GM18505 (cell line): ENCODE measurements at regions not wholly inside any gene's neighbourhood (a gene's known extent, or its start where the extent isn't known, plus 50 kb on each side); places are given as distances from the start of the nearest gene placed in this dataset.

Experiments used
- ATAC-seq: cut with Tn5 transposase; IDR thresholded peaks from one replicate; pipeline ENCODE4 v1.9.1; 2021; ENCODE audit not compliant: unreplicated experiment
- POLR2A ChIP-seq: IDR thresholded peaks from 4 replicates; pipeline ENCODE4 v1.6.1; 2011; ENCODE audit warnings: borderline replicate concordance; ENCODE audit not compliant: insufficient read depth, insufficient read length; ENCODE audit errors: extremely low read depth

DNA sequence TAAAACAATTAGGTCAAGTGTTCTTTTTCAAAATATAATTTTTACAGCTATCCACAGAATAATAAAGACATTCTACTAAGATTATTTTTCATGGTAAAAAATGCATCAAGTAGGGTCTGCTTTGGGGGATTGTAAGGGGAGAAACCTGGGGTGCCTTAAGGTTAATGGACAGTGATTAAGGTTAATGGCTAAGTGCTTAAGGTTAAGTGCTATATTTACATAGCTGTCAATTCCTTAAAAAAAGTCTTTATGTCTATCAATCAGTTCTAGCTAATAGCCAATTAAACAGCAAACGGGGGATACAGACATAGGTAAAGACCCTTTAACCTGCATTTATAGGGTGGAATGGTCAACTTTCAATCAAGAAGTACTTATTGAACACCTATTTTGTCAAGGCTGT lies 284.5 kb upstream of the SEMA3A start:
- TF ChIP-seq POLR2A: no peak
- no peak for ATAC-seq

DNA sequence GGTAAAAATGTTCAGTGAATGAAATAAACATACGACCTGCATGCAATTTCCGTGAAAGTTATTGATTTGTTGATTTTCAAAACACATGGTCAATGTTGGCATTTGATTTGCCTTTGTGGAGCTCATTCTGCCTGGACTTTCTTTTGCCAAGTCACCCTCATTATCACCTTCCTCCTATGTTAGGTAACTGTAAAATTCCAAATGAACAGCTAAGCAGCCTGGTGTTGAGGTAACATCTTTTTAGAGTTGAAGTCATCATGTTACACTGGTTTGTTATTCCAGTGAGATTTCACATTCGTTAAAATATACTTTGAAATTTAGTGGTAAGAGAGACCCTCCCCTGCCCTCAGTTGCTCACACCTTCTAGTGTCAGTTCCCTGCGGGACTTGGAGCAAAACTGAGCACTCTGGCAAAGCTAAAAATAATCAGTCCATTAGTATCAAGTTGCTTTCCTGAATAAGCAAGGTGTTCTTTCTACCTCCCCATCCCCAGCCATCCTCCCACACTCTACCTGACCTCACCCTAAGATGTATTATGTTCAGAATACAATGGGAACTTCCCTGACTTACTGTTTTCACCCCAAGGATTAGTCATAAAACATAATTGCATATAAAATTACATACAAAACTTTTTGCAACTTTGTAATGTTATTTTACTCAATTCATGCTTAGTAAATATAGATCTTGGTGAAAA lies 283.3 kb upstream of the SEMA3A start:
- ATAC-seq: no peak
- TF ChIP-seq POLR2A: no peak

- TF ChIP-seq POLR2A: no peak
- ATAC-seq: no peak
These were observed 279.8 kb upstream of the SEMA3A start for GRCh38 chr7:84474436-84474835.

DNA sequence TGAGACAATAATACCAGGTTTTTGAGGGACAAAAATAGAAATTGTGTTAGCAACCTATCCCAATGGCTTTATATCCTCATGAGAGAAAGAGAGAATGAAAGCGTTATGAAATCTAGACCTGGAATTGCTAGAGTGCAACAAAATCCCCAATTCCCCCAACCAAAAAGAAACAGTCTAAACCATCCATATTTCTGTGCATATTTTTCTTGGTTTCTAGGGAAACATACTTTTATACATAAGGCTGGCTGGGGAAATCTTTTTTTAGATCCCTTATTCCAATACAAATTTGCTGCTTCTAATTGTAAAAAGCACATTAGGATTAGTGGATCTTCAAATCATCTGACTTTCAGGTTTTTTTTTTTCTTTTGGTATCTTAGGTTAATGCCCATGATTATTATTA lies 277.0 kb upstream of the SEMA3A start:
- no peak for TF ChIP-seq POLR2A
- no peak for ATAC-seq

DNA sequence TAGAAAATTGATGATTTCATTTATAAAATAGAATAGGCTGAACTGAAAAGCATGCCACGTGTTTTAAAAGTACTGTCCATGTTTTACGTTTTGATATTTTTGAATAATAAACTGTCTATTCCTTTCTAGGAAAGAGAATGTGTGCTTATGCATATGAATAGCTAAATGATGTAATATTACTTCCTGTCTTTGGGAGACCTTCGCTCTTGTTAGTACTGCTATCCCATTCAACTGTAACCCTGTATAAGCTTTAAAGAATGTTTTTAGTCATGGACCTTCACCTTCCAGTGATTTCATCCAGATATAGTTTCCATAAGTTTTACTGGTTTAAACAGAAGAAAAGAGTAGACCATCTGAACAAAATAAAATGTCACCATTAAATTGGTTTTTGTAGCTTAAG lies 274.4 kb upstream of the SEMA3A start:
- no peak for TF ChIP-seq POLR2A
- no peak for ATAC-seq

DNA sequence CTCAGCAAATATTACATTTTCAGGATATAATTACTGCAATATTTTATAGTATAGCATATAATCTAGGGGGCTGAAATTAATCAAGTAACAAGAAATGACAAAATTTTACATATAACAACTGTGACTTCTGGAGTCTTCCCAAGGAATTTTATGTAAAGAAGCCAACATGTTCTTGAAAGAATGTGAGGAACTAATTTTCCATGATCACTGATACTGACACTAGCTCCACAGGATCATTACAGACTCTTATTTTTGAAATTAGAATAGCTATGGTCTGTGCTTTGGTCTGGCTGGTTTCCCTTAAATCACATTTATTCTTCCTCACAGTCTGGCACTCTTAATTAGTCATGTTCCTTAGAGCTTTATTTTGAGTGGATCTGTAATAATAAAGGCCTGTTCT lies 267.7 kb upstream of the SEMA3A start:
- no peak for TF ChIP-seq POLR2A
- no peak for ATAC-seq

GRCh38 chr7:84461093-84461492 lies 266.5 kb upstream of the SEMA3A start:
- no peak for TF ChIP-seq POLR2A
- no peak for ATAC-seq

- TF ChIP-seq POLR2A: no peak
- no peak for ATAC-seq
These were observed 261.2 kb upstream of the SEMA3A start for GRCh38 chr7:84455788-84456187.

DNA sequence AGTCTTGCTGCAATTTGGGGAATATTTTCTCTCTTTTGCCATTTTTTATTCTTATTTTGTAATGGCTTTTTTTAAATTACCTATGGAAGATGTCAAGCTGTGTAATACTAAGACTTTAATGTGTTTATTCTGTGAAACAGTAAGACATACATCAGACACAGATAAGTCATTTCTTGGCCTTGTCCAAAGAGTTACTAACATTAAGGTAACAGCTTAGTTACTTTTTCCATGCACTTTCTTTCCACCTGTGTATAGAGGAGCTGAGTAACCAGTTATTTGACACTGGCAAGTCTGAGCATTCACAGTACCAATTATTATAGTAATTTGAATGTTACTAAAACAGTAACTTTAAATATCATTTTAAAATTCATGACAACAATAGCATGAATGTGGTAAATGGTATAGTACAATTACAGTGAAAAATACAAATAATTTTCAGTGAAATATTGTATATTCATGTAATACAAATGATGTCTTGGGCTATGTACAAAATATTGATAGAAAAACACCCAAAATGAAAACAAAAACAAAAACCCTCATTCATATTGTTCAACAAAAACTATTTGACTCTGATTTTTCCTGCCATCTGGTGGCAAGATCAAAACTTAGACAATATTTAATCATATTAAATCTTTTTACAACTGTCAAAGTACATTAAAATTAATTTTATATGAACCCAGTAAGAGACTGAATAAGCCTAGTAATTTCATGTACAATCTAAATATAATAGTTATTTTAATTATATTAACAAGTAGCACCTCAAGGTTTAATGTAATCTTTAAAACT lies 259.8 kb upstream of the SEMA3A start:
- no peak for ATAC-seq
- TF ChIP-seq POLR2A: no peak

DNA sequence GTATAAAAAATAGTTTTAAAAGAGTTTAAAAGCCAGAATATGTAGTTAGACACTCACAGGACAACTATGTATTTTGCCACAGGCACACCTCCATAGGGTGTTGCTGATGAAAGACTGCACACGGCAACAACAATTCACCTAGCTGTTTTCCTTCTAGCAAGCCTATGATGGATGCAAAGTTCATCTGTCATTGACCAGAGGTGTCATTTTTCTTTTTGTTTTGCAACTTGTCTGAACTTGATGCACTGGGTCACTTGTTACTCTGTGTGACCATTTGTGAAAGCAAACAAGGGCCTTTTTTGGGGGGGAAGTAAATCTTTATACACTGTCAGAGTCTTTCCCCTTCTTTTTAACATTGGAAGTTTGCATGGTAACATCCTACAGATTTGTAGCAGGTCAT lies 258.0 kb upstream of the SEMA3A start:
- ATAC-seq: no peak
- no peak for TF ChIP-seq POLR2A

DNA sequence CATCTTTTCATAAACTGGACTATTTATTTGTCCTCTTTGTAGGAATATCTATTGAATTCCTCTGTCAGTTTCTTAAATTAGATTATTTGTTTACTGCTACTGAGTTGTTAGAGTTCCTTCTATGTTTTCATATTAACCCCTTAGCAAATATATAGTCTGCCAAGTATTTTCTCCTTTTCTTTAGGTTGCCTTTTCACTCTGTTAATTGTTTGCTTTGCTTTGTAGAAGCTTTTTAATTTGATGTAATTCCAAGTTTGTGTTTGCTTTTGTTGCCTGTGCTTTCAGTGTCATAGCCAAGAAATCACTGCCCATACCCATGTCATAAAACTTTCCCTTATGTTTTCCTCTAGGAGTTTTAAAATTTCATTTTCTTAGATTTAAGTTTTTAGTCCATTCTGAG lies 256.2 kb upstream of the SEMA3A start:
- no peak for TF ChIP-seq POLR2A
- no peak for ATAC-seq

DNA sequence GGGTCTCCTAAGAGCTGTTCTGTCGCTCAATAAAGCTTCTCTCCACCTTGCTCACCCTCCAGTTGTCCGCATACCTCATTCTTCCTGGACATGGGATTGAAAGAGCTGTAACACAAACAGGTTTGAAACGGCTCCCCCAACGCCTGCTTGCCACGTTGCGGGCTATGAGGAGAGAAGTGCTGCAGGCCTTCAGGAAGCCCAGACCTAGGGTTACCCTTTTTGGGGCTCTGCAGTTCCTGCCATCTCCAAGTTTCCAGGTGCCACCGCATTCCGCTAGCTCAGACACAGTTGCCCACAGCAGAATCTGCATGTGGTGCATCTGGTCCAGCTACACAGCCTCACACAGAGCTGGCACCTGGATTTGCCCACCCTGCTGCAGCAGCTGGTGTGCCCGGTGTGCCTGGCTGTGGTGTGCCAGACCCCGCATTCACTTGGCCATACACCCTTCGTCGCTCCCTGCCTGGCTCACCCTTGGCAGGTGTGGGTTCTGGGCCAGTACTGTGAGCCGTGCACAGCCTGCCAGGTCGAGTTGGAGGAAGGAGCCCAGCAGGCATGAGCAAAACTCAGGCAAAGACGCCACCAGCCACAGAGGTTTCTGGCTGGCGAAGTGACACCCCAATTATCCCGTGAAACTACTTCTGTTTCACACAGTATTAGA lies 253.2 kb upstream of the SEMA3A start:
- ATAC-seq: no peak
- no peak for TF ChIP-seq POLR2A

GRCh38 chr7:84446991-84447480 lies 252.4 kb upstream of the SEMA3A start:
- no peak for TF ChIP-seq POLR2A
- ATAC-seq: no peak

- no peak for ATAC-seq
These were observed 231.2 kb upstream of the SEMA3A start for GRCh38 chr7:84425702-84426259.

DNA sequence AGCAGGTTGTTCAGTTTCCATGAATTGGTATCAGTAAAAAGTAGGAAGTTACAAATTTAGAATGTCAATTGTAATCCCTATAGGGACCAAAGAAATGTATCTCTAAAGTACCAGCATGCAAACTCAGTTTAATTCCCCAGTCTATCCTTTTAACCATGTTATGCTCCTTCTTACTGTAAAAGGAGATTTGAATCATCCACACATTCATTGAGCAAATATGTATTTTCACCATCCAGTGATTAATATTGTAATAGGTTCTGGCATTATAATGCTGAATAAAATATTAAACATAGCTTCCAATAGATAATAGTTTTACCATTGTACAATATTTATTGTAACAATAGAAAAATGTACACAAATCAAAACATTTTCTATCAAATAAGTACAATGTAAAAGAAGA lies 228.2 kb upstream of the SEMA3A start:
- no peak for TF ChIP-seq POLR2A
- no peak for ATAC-seq

More at GRCh38 chr7:84425702-84426259, 231.2 kb upstream of the SEMA3A start:
- no peak for TF ChIP-seq POLR2A
